ENCODE measurements at regions not wholly inside any gene's neighbourhood (a gene's known extent, or its start where the extent isn't known, plus 50 kb on each side); places are given as distances from the start of the nearest gene placed in this dataset.
"Not testable (repeated sequence)": the region's sequence is repeated elsewhere in the genome, so short reads cannot be mapped to it uniquely, and the experiment has no call there.

DNA sequence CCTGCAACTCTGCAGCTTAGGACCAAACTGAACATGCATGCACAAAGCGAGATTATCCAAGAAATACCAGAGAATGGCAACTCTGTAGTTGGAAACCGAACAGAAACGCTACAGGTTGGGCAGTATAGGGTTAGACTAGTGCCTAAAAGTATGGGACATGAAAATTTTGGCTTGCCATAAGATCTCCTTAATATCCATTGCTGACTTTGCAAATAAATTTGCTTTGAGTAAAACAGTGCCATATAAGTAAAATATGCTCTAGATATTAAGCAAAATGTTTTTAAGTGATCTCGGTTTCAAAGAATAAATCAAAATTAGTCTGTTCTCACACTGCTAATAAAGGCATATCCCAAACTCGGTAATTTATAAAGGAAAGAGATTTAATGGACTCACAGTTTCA lies 456.0 kb downstream of the PRDM9 start:
- DNase-seq (ENCODE audit: extremely low spot score), result no peak
- WGBS, result 83% methylated on average over 5 of the region's 5 CpGs
- Histone ChIP-seq H3K4me1 (ENCODE audit: insufficient read depth) (no peaks in the 10 kb centered on the region), H3K27ac (ENCODE audit: low read depth) (no peak overlapping the region), H3K4me3 (ENCODE audit: low read depth, low read length) (no peak overlapping the region), H3K36me3 (ENCODE audit: insufficient read depth) (no peaks in the 10 kb centered on the region)

DNA sequence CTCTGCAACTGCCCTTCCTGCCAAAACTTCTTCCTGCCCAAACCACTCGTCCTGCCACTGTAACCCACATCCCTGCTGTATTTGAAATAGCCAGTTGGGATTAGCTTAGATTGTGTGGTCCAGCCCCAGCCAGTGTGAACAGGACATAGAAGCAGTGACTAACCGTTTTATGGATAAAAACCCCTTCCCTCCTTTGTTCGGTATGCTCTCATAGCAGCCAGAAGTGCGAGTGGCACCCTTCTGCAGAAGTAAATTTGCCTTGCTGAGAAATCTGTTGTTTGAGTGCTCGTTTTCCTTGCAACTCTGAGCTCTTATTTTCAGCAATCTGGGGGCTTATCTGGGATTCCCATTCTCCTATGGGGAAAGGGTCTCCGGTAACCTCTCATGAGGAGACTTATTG lies 470.0 kb downstream of the PRDM9 start:
- Histone ChIP-seq H3K27ac (ENCODE audit: low read depth) (no peak overlapping the region), H3K4me1 (ENCODE audit: insufficient read depth) (no peaks in the 10 kb centered on the region), H3K36me3 (ENCODE audit: insufficient read depth) (no peaks in the 10 kb centered on the region), H3K4me3 (ENCODE audit: low read depth, low read length) (no peak overlapping the region)
- no peak for DNase-seq (ENCODE audit: extremely low spot score)
- 69% methylated on average over 6 of the region's 6 CpGs for WGBS

DNA sequence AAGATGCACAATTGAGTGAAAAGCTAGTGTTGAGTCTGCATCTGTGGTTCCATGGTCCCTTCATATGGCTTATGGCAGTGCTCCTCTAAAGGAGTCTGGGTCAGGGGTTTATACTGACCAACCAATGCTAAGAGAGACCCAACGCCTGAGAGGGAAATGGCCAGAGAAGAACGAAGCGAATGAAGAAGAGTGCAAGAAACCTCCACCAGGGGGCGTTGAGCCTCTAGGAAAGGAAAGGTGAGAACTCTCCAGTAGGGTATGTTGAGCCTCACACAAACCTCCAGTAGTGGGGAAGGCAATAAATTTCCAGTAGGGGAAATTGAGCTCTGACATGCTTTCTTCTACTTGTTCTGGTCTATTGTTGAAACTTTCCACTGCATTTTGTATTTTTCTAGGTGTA lies 470.6 kb downstream of the PRDM9 start:
- Histone ChIP-seq H3K4me1 (ENCODE audit: insufficient read depth) (no peaks in the 10 kb centered on the region), H3K27ac (ENCODE audit: low read depth) (no peak overlapping the region), H3K36me3 (ENCODE audit: insufficient read depth) (no peaks in the 10 kb centered on the region), H3K4me3 (ENCODE audit: low read depth, low read length) (no peak overlapping the region)
- WGBS, result 71% methylated on average over 4 of the region's 4 CpGs
- no peak for DNase-seq (ENCODE audit: extremely low spot score)

DNA sequence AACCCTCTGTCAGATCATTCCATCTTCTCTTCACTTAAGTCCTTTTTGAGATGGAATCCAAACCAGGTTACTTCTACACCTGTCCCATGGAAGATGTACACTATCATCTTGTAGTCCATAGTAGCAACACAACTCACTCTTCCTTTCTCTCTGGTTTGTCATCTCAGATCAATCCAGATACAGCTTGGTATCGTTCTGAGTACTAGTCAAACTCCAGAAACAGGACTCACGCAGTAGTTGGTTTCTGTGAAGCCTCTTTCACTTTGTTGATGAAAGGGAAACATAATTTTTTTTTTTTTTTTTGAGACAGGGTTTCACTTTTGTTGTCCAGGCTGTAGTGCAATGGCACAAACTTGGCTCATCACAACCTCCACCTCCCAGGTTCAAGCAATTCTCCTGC lies 484.0 kb downstream of the PRDM9 start:
- H3K4me1 ChIP-seq (ENCODE audit: insufficient read depth), result no peaks in the 10 kb centered on the region
- H3K4me3 ChIP-seq (ENCODE audit: low read depth, low read length), result no peak overlapping the region
- WGBS, result 86% methylated on average over 2 of the region's 2 CpGs

GRCh38 chr5:23994581-23995370 lies 487.4 kb downstream of the PRDM9 start:
- H3K27ac ChIP-seq (ENCODE audit: low read depth), result no peak overlapping the region
- no peak overlapping the region for H3K4me3 ChIP-seq (ENCODE audit: low read depth, low read length)
- WGBS, result 76% methylated on average over 4 of the region's 4 CpGs
- H3K4me1 ChIP-seq (ENCODE audit: insufficient read depth), result no peaks in the 10 kb centered on the region
- peak; percentile 8 for DNase-seq (ENCODE audit: extremely low spot score)
- no peaks in the 10 kb centered on the region for H3K36me3 ChIP-seq (ENCODE audit: insufficient read depth)

More for the DNA sequence above, 484.0 kb downstream of the PRDM9 start:
- no peaks in the 10 kb centered on the region for H3K36me3 ChIP-seq (ENCODE audit: insufficient read depth)
- no peak for DNase-seq (ENCODE audit: extremely low spot score)
- H3K27ac ChIP-seq (ENCODE audit: low read depth), result no peak overlapping the region

- 55% methylated on average over 5 of the region's 5 CpGs for WGBS
- H3K4me1 ChIP-seq (ENCODE audit: insufficient read depth), result no peaks in the 10 kb centered on the region
- H3K27ac ChIP-seq (ENCODE audit: low read depth), result no peak overlapping the region
- H3K36me3 ChIP-seq (ENCODE audit: insufficient read depth), result no peaks in the 10 kb centered on the region
- no peak overlapping the region for H3K4me3 ChIP-seq (ENCODE audit: low read depth, low read length)
- no peak for DNase-seq (ENCODE audit: extremely low spot score)
Observed at GRCh38 chr5:23996525-23996924, 489.1 kb downstream of the PRDM9 start.

DNA sequence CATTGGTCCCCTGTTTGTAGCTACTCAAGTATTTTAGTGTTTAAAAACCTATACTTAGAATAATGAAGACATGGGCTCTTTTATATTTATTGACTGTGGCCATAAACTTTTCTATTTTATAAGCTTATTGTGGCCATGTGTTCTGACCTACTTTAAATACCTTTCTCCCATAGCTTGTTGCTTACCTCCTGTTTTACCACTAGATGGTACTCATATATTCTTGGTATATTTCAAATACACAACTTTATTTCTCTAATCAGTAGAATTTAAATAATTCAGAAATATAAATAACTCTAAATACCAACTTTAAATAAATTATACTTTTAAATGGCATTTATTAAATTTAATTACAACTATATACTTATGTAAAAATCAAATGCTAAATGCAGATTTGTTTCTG lies 498.0 kb downstream of the PRDM9 start:
- no peaks in the 10 kb centered on the region for H3K4me1 ChIP-seq (ENCODE audit: insufficient read depth)
- no peak overlapping the region for H3K27ac ChIP-seq (ENCODE audit: low read depth)
- DNase-seq (ENCODE audit: extremely low spot score), result no peak
- H3K4me3 ChIP-seq (ENCODE audit: low read depth, low read length), result no peak overlapping the region
- no peaks in the 10 kb centered on the region for H3K36me3 ChIP-seq (ENCODE audit: insufficient read depth)

GRCh38 chr5:24017710-24018109 lies 510.3 kb downstream of the PRDM9 start:
- not testable (repeated sequence) for H3K4me1 ChIP-seq (ENCODE audit: insufficient read depth); H3K27ac ChIP-seq (ENCODE audit: low read depth); H3K36me3 ChIP-seq (ENCODE audit: insufficient read depth); DNase-seq (ENCODE audit: extremely low spot score); H3K4me3 ChIP-seq (ENCODE audit: low read depth, low read length)
- 87% methylated on average over 10 of the region's 10 CpGs for WGBS

- no peak overlapping the region for H3K27ac ChIP-seq (ENCODE audit: low read depth)
- no peak overlapping the region for H3K4me3 ChIP-seq (ENCODE audit: low read depth, low read length)
- no peak for DNase-seq (ENCODE audit: extremely low spot score)
- no peaks in the 10 kb centered on the region for H3K36me3 ChIP-seq (ENCODE audit: insufficient read depth)
- H3K4me1 ChIP-seq (ENCODE audit: insufficient read depth), result no peaks in the 10 kb centered on the region
Observed at GRCh38 chr5:24026288-24026687, 518.9 kb downstream of the PRDM9 start.

DNA sequence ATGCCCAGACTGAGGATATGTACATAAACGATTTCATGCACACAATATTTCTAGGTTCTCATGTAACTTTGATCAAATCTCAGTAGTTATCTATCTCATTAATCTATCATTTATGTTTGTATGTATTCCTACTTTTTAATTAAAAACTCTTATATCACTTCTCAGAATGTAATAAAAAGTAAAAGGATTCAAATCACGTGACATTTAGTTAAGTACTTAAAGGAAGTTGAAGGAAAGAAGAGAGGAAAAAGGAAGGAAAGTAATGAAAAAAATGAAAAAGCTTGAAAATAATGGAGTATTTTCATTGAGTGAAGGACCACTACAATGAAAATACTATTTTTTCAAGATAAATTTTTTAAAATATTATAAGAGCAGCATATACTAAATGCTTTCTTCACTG lies 535.3 kb downstream of the PRDM9 start:
- 81% methylated on average over 2 of the region's 2 CpGs for WGBS

GRCh38 chr5:24045046-24045445 lies 537.6 kb downstream of the PRDM9 start:
- Histone ChIP-seq H3K4me3 (ENCODE audit: low read depth, low read length) (no peak overlapping the region), H3K4me1 (ENCODE audit: insufficient read depth) (no peaks in the 10 kb centered on the region), H3K36me3 (ENCODE audit: insufficient read depth) (no peaks in the 10 kb centered on the region), H3K27ac (ENCODE audit: low read depth) (no peak overlapping the region)
- DNase-seq (ENCODE audit: extremely low spot score), result no peak

More for the DNA sequence above, 535.3 kb downstream of the PRDM9 start:
- no peak for DNase-seq (ENCODE audit: extremely low spot score)
- Histone ChIP-seq H3K4me1 (ENCODE audit: insufficient read depth) (no peaks in the 10 kb centered on the region), H3K27ac (ENCODE audit: low read depth) (no peak overlapping the region), H3K36me3 (ENCODE audit: insufficient read depth) (no peaks in the 10 kb centered on the region), H3K4me3 (ENCODE audit: low read depth, low read length) (no peak overlapping the region)

GRCh38 chr5:24053737-24054136 lies 546.3 kb downstream of the PRDM9 start:
- no peak overlapping the region for H3K27ac ChIP-seq (ENCODE audit: low read depth)
- no peaks in the 10 kb centered on the region for H3K4me1 ChIP-seq (ENCODE audit: insufficient read depth)
- no peak overlapping the region for H3K4me3 ChIP-seq (ENCODE audit: low read depth, low read length)
- no peaks in the 10 kb centered on the region for H3K36me3 ChIP-seq (ENCODE audit: insufficient read depth)
- 65% methylated on average over 2 of the region's 2 CpGs for whole genome bisulfite sequencing
- DNase-seq (ENCODE audit: extremely low spot score), result no peak

GRCh38 chr5:24059006-24059405 lies 551.6 kb downstream of the PRDM9 start:
- Histone ChIP-seq H3K27ac (ENCODE audit: low read depth) (no peak overlapping the region), H3K4me3 (ENCODE audit: low read depth, low read length) (no peak overlapping the region), H3K36me3 (ENCODE audit: insufficient read depth) (no peaks in the 10 kb centered on the region), H3K4me1 (ENCODE audit: insufficient read depth) (no peaks in the 10 kb centered on the region)
- no peak for DNase-seq (ENCODE audit: extremely low spot score)
- WGBS, result 72% methylated on average over 2 of the region's 2 CpGs

- H3K4me3 ChIP-seq (ENCODE audit: low read depth, low read length), result no peak overlapping the region
- no peaks in the 10 kb centered on the region for H3K36me3 ChIP-seq (ENCODE audit: insufficient read depth)
- WGBS, result 88% methylated on average over 4 of the region's 4 CpGs
Observed at GRCh38 chr5:24059716-24060115, 552.3 kb downstream of the PRDM9 start.

GRCh38 chr5:24065779-24066178 lies 558.4 kb downstream of the PRDM9 start:
- Histone ChIP-seq H3K27ac (ENCODE audit: low read depth) (no peak overlapping the region), H3K36me3 (ENCODE audit: insufficient read depth) (no peaks in the 10 kb centered on the region), H3K4me1 (ENCODE audit: insufficient read depth) (no peaks in the 10 kb centered on the region), H3K4me3 (ENCODE audit: low read depth, low read length) (no peak overlapping the region)
- WGBS, result 88% methylated on average over 4 of the region's 4 CpGs
- no peak for DNase-seq (ENCODE audit: extremely low spot score)

More at GRCh38 chr5:24059716-24060115, 552.3 kb downstream of the PRDM9 start:
- H3K4me1 ChIP-seq (ENCODE audit: insufficient read depth), result no peaks in the 10 kb centered on the region
- no peak for DNase-seq (ENCODE audit: extremely low spot score)
- no peak overlapping the region for H3K27ac ChIP-seq (ENCODE audit: low read depth)
